ENCODE measurements at regions not wholly inside any gene's neighbourhood (a gene's known extent, or its start where the extent isn't known, plus 50 kb on each side); places are given as distances from the start of the nearest gene placed in this dataset.

- TF ChIP-seq NFIC (IDR thresholded peaks at IDR 0.05) (no peak), EP300 (IDR thresholded peaks at IDR 0.05; ENCODE audit: borderline replicate concordance) (no peak), YY1 (IDR thresholded peaks at IDR 0.05; ENCODE audit: low read depth) (no peak), REST (IDR thresholded peaks at IDR 0.05; ENCODE audit: low read depth) (no peak), CEBPB (IDR thresholded peaks at IDR 0.05) (no peak)
Observed at GRCh38 chr2:120535081-120535480, 189.1 kb downstream of the INHBB start.
